Lower lobe of right lung (tissue), 2 donors: ENCODE measurements at regions not wholly inside any gene's neighbourhood (a gene's known extent, or its start where the extent isn't known, plus 50 kb on each side); places are given as distances from the start of the nearest gene placed in this dataset.

Experiments used
- ATAC-seq, 2 donors: fragments of 200-7000 bp; cut with Tn5 transposase; one replicate each; pipeline ENCODE4 v1.9.1; 2020 to 2022; ENCODE audit warnings: mild to moderate bottlenecking in 2 of 2, moderate library complexity in 2 of 2
- DNase-seq: peaks from one replicate; pipeline ENCODE4 v3.0.0-alpha.2; 2020
- H3K27ac ChIP-seq: fragments of 200-600 bp; one replicate; pipeline ENCODE4 v1.8.0; 2022
- H3K27me3 ChIP-seq: fragments of 200-600 bp; one replicate; pipeline ENCODE4 v1.8.0; 2022; ENCODE audit warnings: low read depth
- H3K36me3 ChIP-seq: fragments of 200-600 bp; one replicate; pipeline ENCODE4 v1.8.0; 2022; ENCODE audit warnings: mild to moderate bottlenecking
- H3K4me1 ChIP-seq: fragments of 200-600 bp; one replicate; pipeline ENCODE4 v1.8.0; 2022
- H3K4me3 ChIP-seq: fragments of 200-600 bp; one replicate; pipeline ENCODE4 v1.8.0; 2022; ENCODE audit warnings: mild to moderate bottlenecking
- H3K9me3 ChIP-seq: fragments of 200-600 bp; one replicate; pipeline ENCODE4 v1.8.0; 2022
- intact Hi-C: fragments of 100-400 bp; cut with DNase I; formaldehyde crosslinking; loops from one replicate; pipeline ENCODE4 v1.11.0; 2022
- TF ChIP-seq, protein P1 (sequence below): fragments of 200-600 bp; IDR thresholded peaks from one replicate; pipeline ENCODE4 v1.8.0; 2022; ENCODE audit warnings: antibody characterized with exemption, mild to moderate bottlenecking
- donor health status: DM: no; HTN: yes; CAD: no; lungs with severe emphysema.

DNA sequence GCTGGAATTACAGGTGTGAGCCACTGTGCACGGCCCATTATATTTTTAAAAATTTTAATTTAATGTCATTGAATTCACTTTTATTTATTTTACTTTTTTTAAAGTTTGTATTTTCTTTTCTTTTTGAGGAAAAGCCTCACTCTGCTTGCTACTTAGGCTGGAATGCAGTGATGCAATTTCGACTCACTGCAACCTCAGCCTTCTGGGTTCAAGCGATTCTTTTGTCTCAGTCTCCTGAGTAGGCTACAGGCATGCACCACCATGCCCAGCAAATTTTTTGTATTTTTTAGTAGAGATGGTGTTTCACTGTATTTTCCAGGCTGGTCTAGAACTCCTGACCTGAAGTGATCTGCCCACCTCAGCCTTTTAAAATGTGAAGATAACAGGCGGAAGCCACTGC lies 277.5 kb upstream of the HSFY2 start:
- Histone ChIP-seq H3K36me3 (no peaks in the 10 kb centered on the region), H3K4me3 (no peak overlapping the region), H3K4me1 (no peaks in the 10 kb centered on the region), H3K9me3 (no peaks in the 10 kb centered on the region), H3K27me3 (no peaks in the 10 kb centered on the region), H3K27ac (no peak overlapping the region)
- TF ChIP-seq, protein P1, sequence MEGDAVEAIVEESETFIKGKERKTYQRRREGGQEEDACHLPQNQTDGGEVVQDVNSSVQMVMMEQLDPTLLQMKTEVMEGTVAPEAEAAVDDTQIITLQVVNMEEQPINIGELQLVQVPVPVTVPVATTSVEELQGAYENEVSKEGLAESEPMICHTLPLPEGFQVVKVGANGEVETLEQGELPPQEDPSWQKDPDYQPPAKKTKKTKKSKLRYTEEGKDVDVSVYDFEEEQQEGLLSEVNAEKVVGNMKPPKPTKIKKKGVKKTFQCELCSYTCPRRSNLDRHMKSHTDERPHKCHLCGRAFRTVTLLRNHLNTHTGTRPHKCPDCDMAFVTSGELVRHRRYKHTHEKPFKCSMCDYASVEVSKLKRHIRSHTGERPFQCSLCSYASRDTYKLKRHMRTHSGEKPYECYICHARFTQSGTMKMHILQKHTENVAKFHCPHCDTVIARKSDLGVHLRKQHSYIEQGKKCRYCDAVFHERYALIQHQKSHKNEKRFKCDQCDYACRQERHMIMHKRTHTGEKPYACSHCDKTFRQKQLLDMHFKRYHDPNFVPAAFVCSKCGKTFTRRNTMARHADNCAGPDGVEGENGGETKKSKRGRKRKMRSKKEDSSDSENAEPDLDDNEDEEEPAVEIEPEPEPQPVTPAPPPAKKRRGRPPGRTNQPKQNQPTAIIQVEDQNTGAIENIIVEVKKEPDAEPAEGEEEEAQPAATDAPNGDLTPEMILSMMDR = no peak
- no peak for DNase-seq
- intact Hi-C loops = no loop called here
- no peak for ATAC-seq

DNA sequence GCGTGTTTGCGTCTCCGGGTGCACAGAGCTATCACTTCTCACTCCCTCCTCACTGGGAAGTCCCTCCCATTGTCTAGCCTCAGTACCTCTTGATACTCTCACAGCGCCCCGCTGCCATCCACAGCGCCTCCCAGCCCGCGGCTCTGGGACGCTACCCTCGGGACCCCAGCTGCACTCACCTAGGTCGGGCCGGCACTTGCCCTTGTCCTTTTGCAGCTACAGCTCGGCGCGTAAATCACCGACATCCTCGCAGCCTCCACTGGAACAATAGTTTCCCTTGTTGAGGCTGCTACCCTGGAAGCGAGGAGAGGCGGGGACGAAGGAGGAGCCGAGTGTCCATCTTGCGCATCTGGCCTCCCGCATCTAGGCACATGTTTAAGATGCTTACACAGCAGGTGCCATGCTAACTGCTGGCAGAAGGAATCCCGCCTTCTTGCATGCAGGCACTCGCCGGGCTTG lies 269.5 kb upstream of the HSFY2 start:
- intact Hi-C loops = no loop called here
- Histone ChIP-seq H3K4me3 (no peak overlapping the region), H3K9me3 (no peaks in the 10 kb centered on the region), H3K27me3 (no peaks in the 10 kb centered on the region), H3K4me1 (no peaks in the 10 kb centered on the region), H3K27ac (no peak overlapping the region), H3K36me3 (no peaks in the 10 kb centered on the region)
- ATAC-seq = no peak
- TF ChIP-seq, protein P1 = no peak
- DNase-seq = no peak

DNA sequence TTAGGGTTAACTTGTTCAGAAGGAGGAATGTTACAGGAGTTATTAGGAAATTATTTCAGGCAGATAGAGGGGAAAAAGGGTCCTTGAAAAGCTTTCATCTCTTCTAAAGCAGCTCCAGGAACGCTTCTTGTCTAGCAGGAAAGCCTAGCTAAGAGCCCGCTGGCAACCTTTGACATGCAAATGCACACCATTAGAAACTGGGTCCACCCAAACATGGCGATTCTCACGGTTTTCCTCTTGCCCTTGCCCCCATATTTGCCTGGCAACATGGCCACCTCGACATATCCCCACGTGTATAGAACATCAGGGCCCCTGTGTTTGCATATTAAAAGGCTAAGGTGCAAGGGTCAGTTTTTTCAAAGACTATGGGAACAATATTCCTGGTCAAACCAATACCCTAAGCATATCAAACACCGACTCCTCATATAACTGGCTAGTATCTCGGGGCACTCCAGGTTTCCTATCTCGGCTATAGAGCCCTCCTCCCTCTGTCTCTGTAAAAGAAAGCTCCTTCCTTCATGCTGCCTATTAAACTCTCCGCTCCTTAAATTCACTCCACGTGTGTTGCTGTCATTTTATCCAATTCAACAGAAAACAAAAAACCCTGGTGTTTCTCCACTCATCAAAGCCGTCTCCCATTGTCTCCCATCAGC lies 268.9 kb upstream of the HSFY2 start:
- Histone ChIP-seq H3K27ac (no peak overlapping the region), H3K4me1 (no peaks in the 10 kb centered on the region), H3K36me3 (no peaks in the 10 kb centered on the region), H3K9me3 (no peaks in the 10 kb centered on the region), H3K4me3 (no peak overlapping the region), H3K27me3 (no peaks in the 10 kb centered on the region)
- TF ChIP-seq, protein P1 = no peak
- intact Hi-C loops = no loop called here
- DNase-seq (no peak), ATAC-seq (no peak)

DNA sequence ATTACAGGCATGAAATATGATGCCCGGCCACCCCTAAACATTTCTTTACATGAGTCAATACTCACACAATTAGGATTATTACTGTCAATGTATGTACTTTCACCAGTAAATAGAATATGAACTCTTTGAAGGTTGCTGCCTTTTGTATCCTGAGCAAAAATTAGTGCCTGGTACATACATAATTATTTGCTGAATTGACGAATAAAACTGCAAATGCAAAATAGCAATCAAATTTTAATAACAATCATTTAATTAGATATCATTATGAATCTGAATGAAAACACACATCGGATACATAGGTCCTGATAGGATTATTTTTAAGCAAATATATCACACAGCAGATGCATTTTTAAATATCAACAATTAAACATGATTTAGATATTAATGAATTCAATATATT lies 253.1 kb upstream of the HSFY2 start:
- Histone ChIP-seq H3K36me3 (no peaks in the 10 kb centered on the region), H3K4me1 (no peaks in the 10 kb centered on the region), H3K9me3 (no peaks in the 10 kb centered on the region), H3K4me3 (no peak overlapping the region), H3K27ac (no peak overlapping the region), H3K27me3 (no peaks in the 10 kb centered on the region)
- intact Hi-C loops = no loop called here
- TF ChIP-seq, protein P1 = no peak
- ATAC-seq = no peak
- no peak for DNase-seq

DNA sequence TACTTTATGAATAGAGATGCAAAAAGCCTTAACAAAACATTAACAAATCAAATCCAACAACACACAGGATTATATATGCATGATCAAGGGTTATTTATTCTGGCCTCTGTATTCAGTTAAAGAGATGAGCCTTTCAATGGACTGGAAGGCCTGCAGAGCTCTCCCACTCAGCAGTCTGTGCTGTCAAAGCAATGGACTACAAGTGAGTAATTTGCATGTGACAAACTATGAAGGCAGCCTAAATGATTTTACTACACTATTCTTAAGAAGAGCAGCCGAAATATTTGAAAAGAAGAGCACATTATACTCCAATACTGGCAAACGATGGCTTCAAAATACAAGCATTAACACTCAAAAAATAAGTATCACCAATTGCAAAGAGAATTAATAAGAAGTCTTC lies 250.4 kb upstream of the HSFY2 start:
- TF ChIP-seq, protein P1 = no peak
- ATAC-seq (no peak), DNase-seq (no peak)
- Histone ChIP-seq H3K27me3 (no peaks in the 10 kb centered on the region), H3K4me1 (no peaks in the 10 kb centered on the region), H3K36me3 (no peaks in the 10 kb centered on the region), H3K27ac (no peak overlapping the region), H3K4me3 (no peak overlapping the region), H3K9me3 (no peaks in the 10 kb centered on the region)
- intact Hi-C loops = no loop called here
